Epithelial cell of esophagus (primary cell): ENCODE measurements at regions not wholly inside any gene's neighbourhood (a gene's known extent, or its start where the extent isn't known, plus 50 kb on each side); places are given as distances from the start of the nearest gene placed in this dataset.

Experiments used
- DNase-seq: peaks from one replicate; pipeline ENCODE4 v3.0.0; 2010; ENCODE audit warnings: low read depth
- H3K4me3 ChIP-seq: 2 replicates; pipeline ENCODE4 v1.5.1; 2011; ENCODE audit warnings: mild to moderate bottlenecking, low read length, control low read depth
- CTCF ChIP-seq: IDR thresholded peaks from 2 replicates; pipeline ENCODE4 v1.5.1; 2011; ENCODE audit warnings: low read depth, mild to moderate bottlenecking, low read length, control low read depth, inconsistent platforms; ENCODE audit not compliant: insufficient read depth; ENCODE audit errors: missing control alignments

GRCh38 chr5:18491349-18491748 lies 857.1 kb downstream of the TAF11L14 start:
- TF ChIP-seq CTCF = no peak
- H3K4me3 ChIP-seq = no peak overlapping the region
- no peak for DNase-seq

- H3K4me3 ChIP-seq = no peak overlapping the region
- DNase-seq = no peak
- TF ChIP-seq CTCF = no peak
Observed at GRCh38 chr5:18495157-18495556, 860.9 kb downstream of the TAF11L14 start.

GRCh38 chr5:18496041-18496440 lies 861.8 kb downstream of the TAF11L14 start:
- H3K4me3 ChIP-seq = no peak overlapping the region
- no peak for DNase-seq
- no peak for TF ChIP-seq CTCF

- no peak for TF ChIP-seq CTCF
- no peak overlapping the region for H3K4me3 ChIP-seq
- no peak for DNase-seq
Observed at GRCh38 chr5:18497089-18497488, 862.8 kb downstream of the TAF11L14 start.

GRCh38 chr5:18503797-18504328 lies 869.6 kb downstream of the TAF11L14 start:
- DNase-seq = no peak
- TF ChIP-seq CTCF = no peak
- no peak overlapping the region for H3K4me3 ChIP-seq

GRCh38 chr5:18507114-18507513 lies 872.9 kb downstream of the TAF11L14 start:
- H3K4me3 ChIP-seq = no peak overlapping the region
- TF ChIP-seq CTCF = no peak
- DNase-seq = peak; percentile 83

- DNase-seq = no peak
- TF ChIP-seq CTCF = no peak
Observed at GRCh38 chr5:18517641-18518380, 883.6 kb downstream of the TAF11L14 start.

More at GRCh38 chr5:18517641-18518380, 883.6 kb downstream of the TAF11L14 start:
- H3K4me3 ChIP-seq = no peak overlapping the region
